ENCODE measurements at regions not wholly inside any gene's neighbourhood (a gene's known extent, or its start where the extent isn't known, plus 50 kb on each side); places are given as distances from the start of the nearest gene placed in this dataset.

DNA sequence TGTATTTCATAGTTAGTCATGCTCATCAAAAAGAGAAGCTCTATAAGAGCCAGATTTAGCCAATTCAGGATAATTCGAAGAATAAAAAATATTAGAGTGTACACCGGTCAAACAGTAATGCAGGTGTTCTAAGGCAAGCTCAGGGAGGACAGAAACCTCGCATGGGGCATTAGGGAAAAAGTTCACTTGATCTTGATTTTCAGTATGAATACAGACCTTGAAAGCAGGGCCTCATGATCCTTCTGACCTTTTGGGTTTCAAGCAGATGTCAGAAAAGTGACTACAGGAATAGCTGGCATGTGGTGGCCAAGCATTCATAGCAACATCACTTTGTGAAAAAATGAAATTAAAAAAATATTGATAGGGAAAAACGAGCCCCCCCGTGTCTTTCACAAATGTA lies 394.9 kb downstream of the KIF4B start:
- TF ChIP-seq POLR2A (IDR thresholded peaks at IDR 0.05) (no peak), POLR2AphosphoS5 (IDR thresholded peaks at IDR 0.05) (no peak)
- TF ChIP-seq, protein P1, sequence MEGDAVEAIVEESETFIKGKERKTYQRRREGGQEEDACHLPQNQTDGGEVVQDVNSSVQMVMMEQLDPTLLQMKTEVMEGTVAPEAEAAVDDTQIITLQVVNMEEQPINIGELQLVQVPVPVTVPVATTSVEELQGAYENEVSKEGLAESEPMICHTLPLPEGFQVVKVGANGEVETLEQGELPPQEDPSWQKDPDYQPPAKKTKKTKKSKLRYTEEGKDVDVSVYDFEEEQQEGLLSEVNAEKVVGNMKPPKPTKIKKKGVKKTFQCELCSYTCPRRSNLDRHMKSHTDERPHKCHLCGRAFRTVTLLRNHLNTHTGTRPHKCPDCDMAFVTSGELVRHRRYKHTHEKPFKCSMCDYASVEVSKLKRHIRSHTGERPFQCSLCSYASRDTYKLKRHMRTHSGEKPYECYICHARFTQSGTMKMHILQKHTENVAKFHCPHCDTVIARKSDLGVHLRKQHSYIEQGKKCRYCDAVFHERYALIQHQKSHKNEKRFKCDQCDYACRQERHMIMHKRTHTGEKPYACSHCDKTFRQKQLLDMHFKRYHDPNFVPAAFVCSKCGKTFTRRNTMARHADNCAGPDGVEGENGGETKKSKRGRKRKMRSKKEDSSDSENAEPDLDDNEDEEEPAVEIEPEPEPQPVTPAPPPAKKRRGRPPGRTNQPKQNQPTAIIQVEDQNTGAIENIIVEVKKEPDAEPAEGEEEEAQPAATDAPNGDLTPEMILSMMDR (IDR thresholded peaks at IDR 0.05): no peak
